T-helper 1 cell treated with Interleukin-12 subunit alpha and Interleukin-12 subunit beta and Interleukin-4 antibody, amounts not matched to agents 30 ng/mL and 1 ng/mL, for 36 hours (primary cell): ENCODE measurements at regions not wholly inside any gene's neighbourhood (a gene's known extent, or its start where the extent isn't known, plus 50 kb on each side); places are given as distances from the start of the nearest gene placed in this dataset.

Experiments
- intact Hi-C: fragments of 100-400 bp; cut with micrococcal nuclease; formaldehyde crosslinking; loops from one replicate; pipeline ENCODE4 v1.15.1; 2024

GRCh38 chr13:74681891-74682290, 547.7 kb upstream of the KLF12 start:
- intact Hi-C loops = no loop called here

GRCh38 chr13:74678308-74678965, 544.2 kb upstream of the KLF12 start:
- intact Hi-C loops = no loop called here

GRCh38 chr13:74675972-74676371, 541.8 kb upstream of the KLF12 start:
- intact Hi-C loops = no loop called here

DNA sequence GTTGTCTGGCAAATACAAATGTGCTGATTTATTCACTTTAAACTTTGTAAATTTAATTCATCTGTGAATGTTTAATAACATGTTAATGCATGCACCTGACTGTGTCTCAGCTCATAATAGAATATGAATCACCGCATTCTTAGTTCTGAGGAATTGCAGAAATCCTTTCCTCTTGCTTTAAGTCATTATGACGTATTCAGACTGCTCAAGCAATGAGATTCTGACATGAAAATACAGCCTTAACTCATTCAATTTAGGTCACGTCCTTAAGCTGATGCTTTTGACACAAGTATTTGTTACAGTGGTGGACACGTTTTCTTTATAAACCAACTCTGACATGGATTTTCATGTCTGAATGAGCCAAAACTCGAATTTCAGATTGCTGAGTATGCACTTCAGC, 541.0 kb upstream of the KLF12 start:
- intact Hi-C loops = no loop called here

DNA sequence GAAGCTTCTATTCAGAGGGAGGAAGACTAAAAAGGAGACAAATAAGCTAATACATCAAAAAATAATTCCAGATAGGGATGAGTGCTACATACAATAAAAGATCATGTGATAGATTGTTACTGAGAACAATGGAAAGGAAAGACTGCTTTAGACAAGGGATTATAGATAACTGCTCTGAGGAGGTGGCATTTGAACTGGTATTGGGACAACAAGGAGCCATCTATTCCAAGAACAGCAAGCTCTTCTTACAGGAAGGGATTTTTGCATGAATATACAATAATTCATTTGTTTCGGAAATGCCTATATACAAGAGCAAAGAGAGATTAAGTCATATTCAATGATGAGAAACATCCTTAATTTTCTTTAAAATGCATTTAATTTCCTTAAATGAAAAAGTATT, 540.5 kb upstream of the KLF12 start:
- intact Hi-C loops = no loop called here

DNA sequence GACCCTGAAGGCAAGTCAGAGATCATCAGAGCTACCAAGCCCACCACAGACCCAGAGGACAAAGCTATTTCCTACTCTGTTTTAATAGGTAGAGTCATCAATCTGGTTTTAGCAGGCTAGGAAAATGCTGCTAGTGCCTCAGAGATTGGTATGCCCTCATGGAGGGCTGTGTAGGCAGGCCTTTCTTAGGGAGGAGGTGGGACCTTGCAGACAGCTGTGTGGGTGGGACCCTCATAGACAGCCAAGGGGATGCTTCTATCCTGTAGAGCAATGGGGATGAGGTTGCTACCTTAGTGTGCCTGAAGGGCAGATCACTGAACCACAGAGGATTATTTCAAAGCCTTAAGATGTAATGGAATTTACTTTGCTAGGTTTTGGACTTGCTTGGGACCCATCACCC, 534.9 kb upstream of the KLF12 start:
- intact Hi-C loops = no loop called here

DNA sequence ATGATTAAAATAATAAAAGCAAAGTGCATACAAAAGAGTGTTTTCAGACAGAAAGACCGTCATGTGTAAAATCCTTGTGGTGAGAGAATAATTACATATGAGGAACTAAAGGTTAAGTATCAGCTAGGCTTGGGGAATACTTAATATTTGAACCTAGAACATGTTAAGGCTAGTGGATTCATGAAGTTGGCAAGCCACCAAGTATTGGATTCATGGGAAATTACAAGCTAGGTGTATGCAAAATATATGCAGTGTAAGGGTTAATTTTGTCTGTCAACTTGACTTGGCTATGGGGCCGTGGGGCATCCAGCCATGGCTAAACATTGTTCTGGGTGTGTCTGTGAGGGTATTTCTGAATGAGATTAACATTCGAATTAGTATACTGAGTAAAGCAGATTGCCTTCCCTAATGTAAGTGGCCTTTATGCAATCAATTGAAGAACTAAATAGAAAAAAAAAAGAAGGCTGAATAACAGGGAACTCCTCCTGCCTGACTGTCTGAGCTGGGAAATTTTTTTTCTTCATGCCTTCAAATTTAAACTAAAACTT, 533.5 kb upstream of the KLF12 start:
- intact Hi-C loops = no loop called here

DNA sequence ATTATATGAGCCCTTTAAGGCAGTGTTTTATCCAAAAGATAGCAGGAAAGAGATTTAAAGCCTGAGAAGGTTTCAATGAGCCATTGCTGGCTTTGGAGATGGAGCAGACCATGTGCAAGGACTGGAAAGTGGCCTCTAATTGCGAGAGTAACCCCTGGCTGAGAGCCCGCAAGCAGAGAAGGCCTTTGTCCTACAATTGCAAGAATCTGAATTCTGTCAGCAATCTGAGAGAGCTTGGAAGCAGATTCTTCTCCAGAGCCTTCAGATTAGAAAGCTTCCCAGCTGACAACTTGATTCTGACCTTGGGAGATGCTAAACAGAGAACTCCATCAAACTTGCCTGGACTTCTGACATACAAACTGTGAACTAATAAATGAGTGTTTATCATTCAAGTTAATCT, 528.7 kb upstream of the KLF12 start:
- intact Hi-C loops = no loop called here

DNA sequence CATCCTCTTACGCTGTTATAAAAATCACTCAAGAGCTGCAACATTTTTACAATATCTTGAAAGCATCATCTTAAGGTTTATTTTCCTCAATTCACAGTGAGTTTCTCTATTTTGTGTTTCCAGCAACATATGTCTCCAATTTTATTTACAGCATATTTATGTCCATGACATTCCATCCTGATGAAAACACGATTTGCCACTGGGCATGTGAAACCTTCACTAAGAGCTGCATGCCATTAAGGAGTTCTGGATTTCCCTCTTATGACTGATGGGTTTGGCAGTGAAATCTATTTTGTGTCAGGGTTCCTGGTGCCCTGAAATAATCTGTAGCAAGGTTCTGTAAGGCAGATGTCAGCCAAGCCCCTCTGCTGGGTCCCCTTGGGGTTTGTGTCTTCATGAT, 527.6 kb upstream of the KLF12 start:
- intact Hi-C loops = no loop called here

- intact Hi-C loops = no loop called here
Measured at GRCh38 chr13:74657765-74658164, 523.6 kb upstream of the KLF12 start.

DNA sequence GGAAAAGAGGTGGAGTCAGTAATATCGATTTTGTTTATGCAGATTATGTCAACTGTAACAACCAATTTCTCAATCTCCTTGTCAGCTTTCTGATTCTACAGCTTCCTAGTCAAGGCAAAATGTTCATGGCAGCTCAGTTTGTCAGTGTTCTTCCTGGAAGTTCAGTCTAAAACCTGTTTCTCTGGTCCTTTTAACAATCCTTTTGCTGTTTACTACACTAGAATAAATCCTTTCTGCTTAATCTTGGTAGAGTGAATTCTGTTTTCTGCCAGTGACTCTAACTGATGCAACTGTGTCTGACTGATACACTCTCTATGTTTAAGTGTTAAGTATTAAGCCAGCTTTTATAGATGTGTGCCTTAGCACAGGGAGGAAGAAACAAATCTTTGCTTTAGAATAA, 516.9 kb upstream of the KLF12 start:
- intact Hi-C loops = no loop called here

DNA sequence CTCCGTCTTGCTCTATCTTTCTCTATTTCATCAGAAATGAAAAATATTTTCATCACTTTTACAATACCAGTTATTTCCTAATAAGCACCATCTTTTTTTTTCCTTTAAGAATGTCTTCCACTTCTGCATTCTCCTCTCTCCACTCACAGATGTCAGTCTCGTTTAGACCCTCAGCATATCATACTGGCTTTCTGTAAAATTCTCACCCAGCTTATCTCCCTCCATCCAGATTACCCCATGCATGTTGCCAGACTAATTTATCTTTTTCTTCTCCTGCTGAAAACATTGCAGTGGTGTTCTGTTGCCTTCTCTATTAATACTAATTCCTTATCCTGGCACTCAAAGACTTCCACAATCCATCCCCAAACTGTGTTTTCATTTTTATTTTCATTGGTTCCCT, 513.8 kb upstream of the KLF12 start:
- intact Hi-C loops = no loop called here

DNA sequence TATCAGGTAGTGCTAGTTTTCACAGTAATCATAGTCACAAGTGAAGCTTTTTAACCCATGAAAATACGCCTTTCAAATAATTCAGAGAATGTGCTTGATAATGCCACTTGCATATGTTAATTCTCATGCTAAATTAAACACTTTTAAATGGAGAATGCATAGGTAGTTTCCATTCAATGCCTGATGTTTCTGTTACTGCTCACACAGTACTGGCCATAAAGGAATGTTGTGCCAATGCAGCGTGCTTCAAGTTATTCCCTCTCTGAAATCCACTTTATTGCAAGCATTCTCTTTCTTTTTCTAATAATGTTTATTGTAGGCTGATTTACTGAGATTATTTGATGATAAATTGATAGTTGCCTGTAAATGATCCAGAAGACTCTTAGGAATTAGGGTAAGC, 513.0 kb upstream of the KLF12 start:
- intact Hi-C loops = no loop called here

GRCh38 chr13:74646091-74646490, 511.9 kb upstream of the KLF12 start:
- intact Hi-C loops = no loop called here

GRCh38 chr13:74645586-74645985, 511.4 kb upstream of the KLF12 start:
- intact Hi-C loops = no loop called here

GRCh38 chr13:74644229-74644628, 510.0 kb upstream of the KLF12 start:
- intact Hi-C loops = no loop called here

DNA sequence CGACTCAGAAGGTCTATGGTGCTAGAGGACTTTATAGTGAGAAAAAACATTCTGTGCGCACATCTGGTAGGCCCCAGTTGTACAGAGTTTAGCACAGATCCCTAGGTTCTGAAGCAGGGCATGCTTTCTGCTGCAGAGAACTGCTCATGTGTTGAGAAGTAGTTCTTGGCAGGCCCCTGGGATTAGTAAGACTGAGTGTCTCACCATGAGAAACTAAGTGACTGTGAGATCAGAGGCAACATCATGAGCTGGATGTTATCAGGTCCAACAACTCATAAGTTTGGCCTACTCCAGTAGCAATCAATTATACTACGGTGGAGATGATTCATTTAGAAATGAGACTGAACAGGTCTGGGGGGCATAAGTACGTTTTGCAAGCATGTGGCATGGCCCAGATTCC, 507.4 kb upstream of the KLF12 start:
- intact Hi-C loops = no loop called here

DNA sequence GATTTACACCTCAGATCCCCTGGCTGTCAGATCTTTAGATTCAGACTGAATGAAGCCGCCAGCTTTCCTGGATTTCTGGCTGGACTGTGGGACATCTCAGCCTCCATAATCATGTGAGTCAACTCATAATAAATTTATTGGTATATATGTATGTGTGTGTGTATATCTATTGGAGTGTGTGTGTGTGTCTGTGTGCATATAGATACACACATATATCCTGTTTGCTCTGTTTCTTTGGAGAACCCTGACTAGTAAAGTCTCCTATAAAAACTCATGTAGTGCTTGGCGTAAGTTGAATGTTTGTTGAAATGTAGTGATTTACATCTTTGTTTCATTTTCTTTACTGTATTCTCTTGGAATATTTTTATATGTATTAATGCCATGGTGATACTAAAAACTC, 499.5 kb upstream of the KLF12 start:
- intact Hi-C loops = no loop called here

DNA sequence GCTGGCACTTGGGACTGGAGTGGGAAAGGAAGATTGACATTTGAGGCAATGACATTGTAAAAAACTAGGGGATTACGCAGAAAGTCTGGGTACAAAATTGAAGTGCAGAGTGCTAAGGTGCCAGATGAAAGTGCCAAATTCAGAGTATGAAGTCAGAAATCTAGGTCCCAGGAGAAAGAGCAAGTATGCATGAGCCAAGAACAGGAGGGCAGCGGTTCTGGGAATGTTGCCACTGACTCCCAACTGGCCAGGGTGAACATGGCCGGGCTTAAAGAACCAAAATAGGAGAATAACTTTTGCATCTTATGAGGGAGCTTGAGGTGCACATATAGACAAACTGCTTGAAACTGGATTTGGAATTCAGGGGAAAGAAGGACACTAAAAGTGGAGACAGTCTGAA, 495.8 kb upstream of the KLF12 start:
- intact Hi-C loops = no loop called here

DNA sequence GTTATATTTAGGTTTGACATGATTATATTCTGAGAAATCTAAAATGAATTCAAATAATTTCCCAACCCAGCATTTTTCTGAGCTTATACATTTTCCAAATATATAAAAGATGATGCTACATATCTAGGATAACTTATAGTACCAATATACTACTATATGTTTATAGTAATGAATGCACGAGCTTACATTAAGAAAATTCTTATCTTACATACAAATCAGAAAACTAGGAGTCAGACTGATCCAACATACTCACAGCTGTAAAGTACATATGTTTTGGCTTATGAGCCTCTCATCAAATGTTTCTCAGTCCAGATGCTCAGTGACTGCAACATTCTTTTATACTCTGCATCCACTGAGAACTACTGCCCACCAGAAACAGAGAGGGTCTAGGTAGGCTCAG, 491.3 kb upstream of the KLF12 start:
- intact Hi-C loops = no loop called here

GRCh38 chr13:74623761-74624160, 489.6 kb upstream of the KLF12 start:
- intact Hi-C loops = no loop called here

DNA sequence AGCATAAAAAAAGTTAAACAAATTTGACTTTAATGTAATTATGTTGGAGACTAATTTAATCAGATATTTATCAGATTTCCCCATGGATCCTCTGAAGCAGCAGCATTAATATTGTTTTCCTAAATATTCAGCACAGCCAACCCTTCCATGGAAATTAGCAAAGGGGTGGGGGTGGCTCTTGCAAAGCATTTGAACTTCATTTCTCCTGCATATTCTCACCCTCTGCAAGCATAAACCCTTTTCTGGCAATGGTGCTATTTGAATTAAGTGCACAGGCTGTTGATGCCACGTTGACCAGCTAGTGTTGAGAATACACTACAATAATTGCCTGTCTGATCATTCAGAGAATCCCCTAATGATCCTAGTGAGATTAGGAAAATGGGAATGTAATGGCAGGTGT, 488.1 kb upstream of the KLF12 start:
- intact Hi-C loops = no loop called here

- intact Hi-C loops = no loop called here
Measured at GRCh38 chr13:74620711-74621110, 486.5 kb upstream of the KLF12 start.

DNA sequence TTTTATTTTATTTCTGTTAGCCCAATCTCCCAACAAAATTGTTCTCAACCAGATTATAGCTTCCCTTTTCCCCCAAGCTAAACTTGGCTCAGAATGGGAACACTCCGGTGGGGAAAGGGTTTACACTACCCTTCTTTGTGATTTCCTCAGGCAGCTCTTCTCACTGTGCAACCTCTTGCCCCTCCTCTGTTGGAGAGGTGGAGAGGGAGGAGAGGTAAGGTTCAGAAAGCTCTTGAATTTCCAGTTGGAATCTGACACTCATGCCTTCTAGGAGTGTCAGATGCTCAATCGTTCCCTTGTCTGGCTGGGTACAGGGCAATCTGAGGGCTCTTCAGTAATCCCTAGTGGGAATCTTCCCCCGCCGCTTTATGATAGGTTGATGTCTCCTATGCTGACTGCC, 486.1 kb upstream of the KLF12 start:
- intact Hi-C loops = no loop called here
